ENCODE measurements at regions not wholly inside any gene's neighbourhood (a gene's known extent, or its start where the extent isn't known, plus 50 kb on each side); places are given as distances from the start of the nearest gene placed in this dataset.

- TF ChIP-seq CTCF (IDR thresholded peaks at IDR 0.05) = no peak
- no peaks in the 10 kb centered on the region for H3K36me3 Mint-ChIP-seq (ENCODE audit: low read depth)
- DNase-seq (no peak), ATAC-seq (ENCODE audit: poor library complexity) (no peak)
- no peaks in the 10 kb centered on the region for H3K4me1 ChIP-seq (ENCODE audit: insufficient read depth, low read length)
- no peaks in the 10 kb centered on the region for H3K27me3 ChIP-seq (ENCODE audit: control insufficient read depth in 1 of 2, insufficient read depth in 2 of 2, low read length in 2 of 2)
- H3K36me3 ChIP-seq (ENCODE audit: insufficient read depth, low read length) = no peaks in the 10 kb centered on the region
- H3K4me3 ChIP-seq (ENCODE audit: low read length) = no peak overlapping the region
- intact Hi-C loops (cut with DNase I, micrococcal nuclease) = no loop called here
- peaks cover 0 to 4% of the 10 kb centered on the region in 2 experiments for H3K9me3 ChIP-seq (ENCODE audit: control insufficient read depth in 1 of 2, insufficient read depth in 1 of 2, low read length in 2 of 2)
- CTCF ChIA-PET = no interaction called here
- POLR2A ChIA-PET = no interaction called here
- H3K27ac Mint-ChIP-seq = no peak overlapping the region
- no peak overlapping the region for H3K4me3 Mint-ChIP-seq
- no peaks in the 10 kb centered on the region for H3K9me3 Mint-ChIP-seq
- H3K27me3 Mint-ChIP-seq = no peaks in the 10 kb centered on the region
- no peak overlapping the region for H3K27ac ChIP-seq (ENCODE audit: low read depth in 1 of 2, low read length in 2 of 2)
- no peaks in the 10 kb centered on the region for H3K4me1 Mint-ChIP-seq (ENCODE audit: low read depth)
Measured at GRCh38 chr18:1413323-1413675, 508.6 kb downstream of the ADCYAP1 start.

- ChIA-PET CTCF (no interaction called here), POLR2A (no interaction called here)
- Mint-ChIP-seq H3K27ac (no peak overlapping the region), H3K27me3 (no peaks in the 10 kb centered on the region), H3K9me3 (peaks cover 2% of the 10 kb centered on the region), H3K4me1 (ENCODE audit: low read depth) (no peaks in the 10 kb centered on the region), H3K36me3 (ENCODE audit: low read depth) (no peaks in the 10 kb centered on the region), H3K4me3 (no peak overlapping the region)
- Histone ChIP-seq H3K9me3 (ENCODE audit: control insufficient read depth in 1 of 2, insufficient read depth in 1 of 2, low read length in 2 of 2) (peaks cover 0 to 4% of the 10 kb centered on the region in 2 experiments), H3K27me3 (ENCODE audit: control insufficient read depth in 1 of 2, insufficient read depth in 2 of 2, low read length in 2 of 2) (no peaks in the 10 kb centered on the region), H3K4me1 (ENCODE audit: insufficient read depth, low read length) (no peaks in the 10 kb centered on the region), H3K36me3 (ENCODE audit: insufficient read depth, low read length) (no peaks in the 10 kb centered on the region), H3K27ac (ENCODE audit: low read depth in 1 of 2, low read length in 2 of 2) (no peak overlapping the region), H3K4me3 (ENCODE audit: low read length) (no peak overlapping the region)
- no peak for TF ChIP-seq CTCF (IDR thresholded peaks at IDR 0.05)
- intact Hi-C loops (cut with DNase I, micrococcal nuclease) = no loop called here
- DNase-seq = no peak
- ATAC-seq (ENCODE audit: poor library complexity) = no peak
Measured at GRCh38 chr18:1416074-1416473, 511.4 kb downstream of the ADCYAP1 start.

- ChIA-PET CTCF (no interaction called here), POLR2A (no interaction called here)
- no peak for TF ChIP-seq CTCF (IDR thresholded peaks at IDR 0.05)
- H3K36me3 ChIP-seq (ENCODE audit: insufficient read depth, low read length) = no peaks in the 10 kb centered on the region
- ATAC-seq (ENCODE audit: poor library complexity) = no peak
- no peak for DNase-seq
- Mint-ChIP-seq H3K36me3 (ENCODE audit: low read depth) (no peaks in the 10 kb centered on the region), H3K27me3 (no peaks in the 10 kb centered on the region), H3K27ac (no peak overlapping the region), H3K4me1 (ENCODE audit: low read depth) (no peaks in the 10 kb centered on the region), H3K4me3 (no peak overlapping the region), H3K9me3 (peaks cover 2% of the 10 kb centered on the region)
- H3K27ac ChIP-seq (ENCODE audit: low read depth in 1 of 2, low read length in 2 of 2) = no peak overlapping the region
- no peaks in the 10 kb centered on the region for H3K9me3 ChIP-seq (ENCODE audit: control insufficient read depth in 1 of 2, insufficient read depth in 1 of 2, low read length in 2 of 2)
- no peak overlapping the region for H3K4me3 ChIP-seq (ENCODE audit: low read length)
- no peaks in the 10 kb centered on the region for H3K27me3 ChIP-seq (ENCODE audit: control insufficient read depth in 1 of 2, insufficient read depth in 2 of 2, low read length in 2 of 2)
- intact Hi-C loops (cut with DNase I, micrococcal nuclease) = no loop called here
- H3K4me1 ChIP-seq (ENCODE audit: insufficient read depth, low read length) = no peaks in the 10 kb centered on the region
Measured at GRCh38 chr18:1421502-1421901, 516.8 kb downstream of the ADCYAP1 start.
